ENCODE measurements at regions not wholly inside any gene's neighbourhood (a gene's known extent, or its start where the extent isn't known, plus 50 kb on each side); places are given as distances from the start of the nearest gene placed in this dataset.

DNA sequence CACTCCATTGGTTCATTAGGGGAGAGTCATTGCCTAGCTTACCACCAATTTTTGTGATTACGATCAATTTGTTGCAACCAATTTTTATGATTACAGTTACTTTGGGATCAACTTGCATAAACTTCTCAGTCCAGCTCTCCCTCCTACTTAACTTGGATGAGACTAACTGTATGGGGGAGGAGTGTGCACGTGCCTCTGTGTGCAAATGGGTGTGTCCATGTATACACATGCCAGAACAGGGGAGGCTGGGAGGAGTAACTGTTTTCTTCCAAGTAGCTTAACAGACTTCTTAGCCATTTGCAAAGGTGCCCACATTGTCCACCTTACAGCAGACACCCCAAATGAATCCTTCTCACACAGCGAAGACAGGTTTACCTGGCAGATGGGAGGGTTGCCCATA, 117.7 kb upstream of the VCX3B start:
- no peaks in the 10 kb centered on the region for H3K9me3 ChIP-seq (ENCODE audit: insufficient read depth, low read length, severe bottlenecking)
- no peak overlapping the region for H3K9ac ChIP-seq (ENCODE audit: low read depth, low read length)
- TF ChIP-seq, protein P1, sequence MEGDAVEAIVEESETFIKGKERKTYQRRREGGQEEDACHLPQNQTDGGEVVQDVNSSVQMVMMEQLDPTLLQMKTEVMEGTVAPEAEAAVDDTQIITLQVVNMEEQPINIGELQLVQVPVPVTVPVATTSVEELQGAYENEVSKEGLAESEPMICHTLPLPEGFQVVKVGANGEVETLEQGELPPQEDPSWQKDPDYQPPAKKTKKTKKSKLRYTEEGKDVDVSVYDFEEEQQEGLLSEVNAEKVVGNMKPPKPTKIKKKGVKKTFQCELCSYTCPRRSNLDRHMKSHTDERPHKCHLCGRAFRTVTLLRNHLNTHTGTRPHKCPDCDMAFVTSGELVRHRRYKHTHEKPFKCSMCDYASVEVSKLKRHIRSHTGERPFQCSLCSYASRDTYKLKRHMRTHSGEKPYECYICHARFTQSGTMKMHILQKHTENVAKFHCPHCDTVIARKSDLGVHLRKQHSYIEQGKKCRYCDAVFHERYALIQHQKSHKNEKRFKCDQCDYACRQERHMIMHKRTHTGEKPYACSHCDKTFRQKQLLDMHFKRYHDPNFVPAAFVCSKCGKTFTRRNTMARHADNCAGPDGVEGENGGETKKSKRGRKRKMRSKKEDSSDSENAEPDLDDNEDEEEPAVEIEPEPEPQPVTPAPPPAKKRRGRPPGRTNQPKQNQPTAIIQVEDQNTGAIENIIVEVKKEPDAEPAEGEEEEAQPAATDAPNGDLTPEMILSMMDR (IDR thresholded peaks at IDR 0.05; ENCODE audit: borderline replicate concordance, extremely low read depth, low read length, poor library complexity, severe bottlenecking): no peak
- no peak overlapping the region for H2AFZ ChIP-seq (ENCODE audit: low read depth, low read length)
- no peaks in the 10 kb centered on the region for H3K79me2 ChIP-seq (ENCODE audit: insufficient read depth, low read length)
- no peak overlapping the region for H3K27ac ChIP-seq (ENCODE audit: low read length)
- H3K4me3 ChIP-seq (ENCODE audit: low read depth in 1 of 2, low read length in 2 of 2): no peak overlapping the region
- no peaks in the 10 kb centered on the region for H3K27me3 ChIP-seq (ENCODE audit: insufficient read depth, low read length, poor library complexity)
- H3K4me1 ChIP-seq (ENCODE audit: insufficient read depth, low read length): no peaks in the 10 kb centered on the region
- no peak overlapping the region for H3K4me2 ChIP-seq (ENCODE audit: insufficient read depth, low read length)
- no peaks in the 10 kb centered on the region for H3K36me3 ChIP-seq (ENCODE audit: insufficient read depth, low read length)
- ATAC-seq (ENCODE audit: insufficient read depth, low read depth): no peak
- no peaks in the 10 kb centered on the region for H4K20me1 ChIP-seq (ENCODE audit: insufficient read depth, low read length)
- no peak for DNase-seq

GRCh38 chrX:8349816-8350544, 114.7 kb upstream of the VCX3B start:
- H3K4me1 ChIP-seq (ENCODE audit: insufficient read depth, low read length): no peaks in the 10 kb centered on the region
- H3K27ac ChIP-seq (ENCODE audit: low read length): no peak overlapping the region
- no peak overlapping the region for H3K4me2 ChIP-seq (ENCODE audit: insufficient read depth, low read length)
- ATAC-seq (ENCODE audit: insufficient read depth, low read depth): no peak
- no peak for TF ChIP-seq EZH2 (IDR thresholded peaks at IDR 0.05; ENCODE audit: borderline replicate concordance, low read depth, low read length, severe bottlenecking)
- TF ChIP-seq, protein P1 (IDR thresholded peaks at IDR 0.05; ENCODE audit: borderline replicate concordance, extremely low read depth, low read length, poor library complexity, severe bottlenecking): no peak
- no peak overlapping the region for H2AFZ ChIP-seq (ENCODE audit: low read depth, low read length)
- H3K79me2 ChIP-seq (ENCODE audit: insufficient read depth, low read length): no peaks in the 10 kb centered on the region
- H3K27me3 ChIP-seq (ENCODE audit: insufficient read depth, low read length, poor library complexity): no peaks in the 10 kb centered on the region
- no peaks in the 10 kb centered on the region for H3K36me3 ChIP-seq (ENCODE audit: insufficient read depth, low read length)
- no peaks in the 10 kb centered on the region for H3K9me3 ChIP-seq (ENCODE audit: insufficient read depth, low read length, severe bottlenecking)
- H3K4me3 ChIP-seq (ENCODE audit: low read depth in 1 of 2, low read length in 2 of 2): no peak overlapping the region
- no peak for DNase-seq
- no peaks in the 10 kb centered on the region for H4K20me1 ChIP-seq (ENCODE audit: insufficient read depth, low read length)
- H3K9ac ChIP-seq (ENCODE audit: low read depth, low read length): no peak overlapping the region

DNA sequence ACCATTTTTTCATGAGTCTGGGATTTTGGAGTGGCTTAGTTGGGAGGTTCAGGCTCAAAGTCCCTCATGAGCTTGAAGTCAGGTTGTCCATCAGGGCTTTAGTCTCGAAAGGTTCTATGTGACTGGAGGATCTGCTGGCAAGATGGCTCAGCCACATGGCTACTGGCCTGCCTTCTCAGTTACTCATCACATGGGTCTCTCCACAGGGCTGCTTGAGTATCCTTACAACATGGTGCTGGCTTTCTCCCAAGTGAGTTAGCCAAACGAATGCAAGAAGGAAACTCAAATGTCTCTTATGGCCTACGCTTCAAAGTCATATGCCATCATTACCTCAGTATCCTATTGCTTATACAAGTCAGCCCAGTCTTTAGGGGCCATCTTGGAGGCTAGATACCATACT, 106.3 kb upstream of the VCX3B start:
- Histone ChIP-seq H3K27ac (ENCODE audit: low read length) (no peak overlapping the region), H3K4me1 (ENCODE audit: insufficient read depth, low read length) (no peaks in the 10 kb centered on the region), H3K36me3 (ENCODE audit: insufficient read depth, low read length) (no peaks in the 10 kb centered on the region), H3K9ac (ENCODE audit: low read depth, low read length) (no peak overlapping the region), H3K27me3 (ENCODE audit: insufficient read depth, low read length, poor library complexity) (no peaks in the 10 kb centered on the region), H2AFZ (ENCODE audit: low read depth, low read length) (no peak overlapping the region), H3K4me2 (ENCODE audit: insufficient read depth, low read length) (no peak overlapping the region), H3K9me3 (ENCODE audit: insufficient read depth, low read length, severe bottlenecking) (no peaks in the 10 kb centered on the region), H3K4me3 (ENCODE audit: low read depth in 1 of 2, low read length in 2 of 2) (no peak overlapping the region), H4K20me1 (ENCODE audit: insufficient read depth, low read length) (no peaks in the 10 kb centered on the region), H3K79me2 (ENCODE audit: insufficient read depth, low read length) (no peaks in the 10 kb centered on the region)
- ATAC-seq (ENCODE audit: insufficient read depth, low read depth): no peak
- no peak for TF ChIP-seq EZH2 (IDR thresholded peaks at IDR 0.05; ENCODE audit: borderline replicate concordance, low read depth, low read length, severe bottlenecking)
- TF ChIP-seq, protein P1 (IDR thresholded peaks at IDR 0.05; ENCODE audit: borderline replicate concordance, extremely low read depth, low read length, poor library complexity, severe bottlenecking): no peak
- no peak for DNase-seq

All from DND-41 (cell line).